ENCODE measurements at regions not wholly inside any gene's neighbourhood (a gene's known extent, or its start where the extent isn't known, plus 50 kb on each side); places are given as distances from the start of the nearest gene placed in this dataset.

DNA sequence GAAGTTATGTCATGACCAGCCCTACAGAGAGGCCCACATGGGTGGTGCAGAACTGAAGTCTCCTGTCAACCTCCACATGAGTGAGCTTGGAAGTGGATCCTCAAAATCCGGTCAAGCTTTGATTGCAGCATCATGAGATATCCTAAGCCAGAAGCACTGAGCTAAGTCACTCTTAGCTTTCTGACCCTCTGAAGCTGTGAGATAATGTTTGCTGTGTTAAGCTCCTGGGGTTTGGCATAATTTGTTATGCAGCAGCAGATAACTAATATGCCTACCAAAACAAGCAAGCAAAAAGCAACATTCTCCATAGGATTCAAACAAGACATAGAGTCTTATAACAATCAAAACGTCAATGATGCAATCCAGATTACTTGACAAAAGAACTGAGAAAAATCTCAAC, 87.6 kb upstream of the GRIN2B start:
- TF ChIP-seq, protein P1, sequence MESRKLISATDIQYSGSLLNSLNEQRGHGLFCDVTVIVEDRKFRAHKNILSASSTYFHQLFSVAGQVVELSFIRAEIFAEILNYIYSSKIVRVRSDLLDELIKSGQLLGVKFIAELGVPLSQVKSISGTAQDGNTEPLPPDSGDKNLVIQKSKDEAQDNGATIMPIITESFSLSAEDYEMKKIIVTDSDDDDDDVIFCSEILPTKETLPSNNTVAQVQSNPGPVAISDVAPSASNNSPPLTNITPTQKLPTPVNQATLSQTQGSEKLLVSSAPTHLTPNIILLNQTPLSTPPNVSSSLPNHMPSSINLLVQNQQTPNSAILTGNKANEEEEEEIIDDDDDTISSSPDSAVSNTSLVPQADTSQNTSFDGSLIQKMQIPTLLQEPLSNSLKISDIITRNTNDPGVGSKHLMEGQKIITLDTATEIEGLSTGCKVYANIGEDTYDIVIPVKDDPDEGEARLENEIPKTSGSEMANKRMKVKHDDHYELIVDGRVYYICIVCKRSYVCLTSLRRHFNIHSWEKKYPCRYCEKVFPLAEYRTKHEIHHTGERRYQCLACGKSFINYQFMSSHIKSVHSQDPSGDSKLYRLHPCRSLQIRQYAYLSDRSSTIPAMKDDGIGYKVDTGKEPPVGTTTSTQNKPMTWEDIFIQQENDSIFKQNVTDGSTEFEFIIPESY (IDR thresholded peaks at IDR 0.05): no peak
- TF ChIP-seq CTCF (IDR thresholded peaks at IDR 0.05; ENCODE audit: low read depth, low read length, missing input control): no peak
- no peak for TF ChIP-seq TAF1 (conservative IDR thresholded peaks at IDR 0.05)
- TF ChIP-seq, protein P2, sequence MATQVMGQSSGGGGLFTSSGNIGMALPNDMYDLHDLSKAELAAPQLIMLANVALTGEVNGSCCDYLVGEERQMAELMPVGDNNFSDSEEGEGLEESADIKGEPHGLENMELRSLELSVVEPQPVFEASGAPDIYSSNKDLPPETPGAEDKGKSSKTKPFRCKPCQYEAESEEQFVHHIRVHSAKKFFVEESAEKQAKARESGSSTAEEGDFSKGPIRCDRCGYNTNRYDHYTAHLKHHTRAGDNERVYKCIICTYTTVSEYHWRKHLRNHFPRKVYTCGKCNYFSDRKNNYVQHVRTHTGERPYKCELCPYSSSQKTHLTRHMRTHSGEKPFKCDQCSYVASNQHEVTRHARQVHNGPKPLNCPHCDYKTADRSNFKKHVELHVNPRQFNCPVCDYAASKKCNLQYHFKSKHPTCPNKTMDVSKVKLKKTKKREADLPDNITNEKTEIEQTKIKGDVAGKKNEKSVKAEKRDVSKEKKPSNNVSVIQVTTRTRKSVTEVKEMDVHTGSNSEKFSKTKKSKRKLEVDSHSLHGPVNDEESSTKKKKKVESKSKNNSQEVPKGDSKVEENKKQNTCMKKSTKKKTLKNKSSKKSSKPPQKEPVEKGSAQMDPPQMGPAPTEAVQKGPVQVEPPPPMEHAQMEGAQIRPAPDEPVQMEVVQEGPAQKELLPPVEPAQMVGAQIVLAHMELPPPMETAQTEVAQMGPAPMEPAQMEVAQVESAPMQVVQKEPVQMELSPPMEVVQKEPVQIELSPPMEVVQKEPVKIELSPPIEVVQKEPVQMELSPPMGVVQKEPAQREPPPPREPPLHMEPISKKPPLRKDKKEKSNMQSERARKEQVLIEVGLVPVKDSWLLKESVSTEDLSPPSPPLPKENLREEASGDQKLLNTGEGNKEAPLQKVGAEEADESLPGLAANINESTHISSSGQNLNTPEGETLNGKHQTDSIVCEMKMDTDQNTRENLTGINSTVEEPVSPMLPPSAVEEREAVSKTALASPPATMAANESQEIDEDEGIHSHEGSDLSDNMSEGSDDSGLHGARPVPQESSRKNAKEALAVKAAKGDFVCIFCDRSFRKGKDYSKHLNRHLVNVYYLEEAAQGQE (IDR thresholded peaks at IDR 0.05): no peak
- no peak for TF ChIP-seq YY1 (IDR thresholded peaks at IDR 0.05)
- no peak for TF ChIP-seq GABPA (IDR thresholded peaks at IDR 0.05 in 1 of 2, conservative IDR thresholded peaks at IDR 0.05 in 1 of 2)

All from liver (tissue), 3 donors.